Astrocyte (in vitro differentiated cells and primary cell): ENCODE measurements at regions not wholly inside any gene's neighbourhood (a gene's known extent, or its start where the extent isn't known, plus 50 kb on each side); places are given as distances from the start of the nearest gene placed in this dataset.

ENCODE experiments used
- EZH2 ChIP-seq: IDR thresholded peaks from 2 replicates; pipeline ENCODE4 v1.6.1; 2012; ENCODE audit warnings: mild to moderate bottlenecking, low read length, inconsistent platforms; ENCODE audit not compliant: insufficient read depth
- TF ChIP-seq, protein P1 (sequence below): IDR thresholded peaks from 2 replicates; pipeline ENCODE4 v1.5.1; 2011; ENCODE audit warnings: low read depth, mild to moderate bottlenecking, inconsistent platforms, low read length, moderate library complexity; ENCODE audit not compliant: insufficient read depth

DNA sequence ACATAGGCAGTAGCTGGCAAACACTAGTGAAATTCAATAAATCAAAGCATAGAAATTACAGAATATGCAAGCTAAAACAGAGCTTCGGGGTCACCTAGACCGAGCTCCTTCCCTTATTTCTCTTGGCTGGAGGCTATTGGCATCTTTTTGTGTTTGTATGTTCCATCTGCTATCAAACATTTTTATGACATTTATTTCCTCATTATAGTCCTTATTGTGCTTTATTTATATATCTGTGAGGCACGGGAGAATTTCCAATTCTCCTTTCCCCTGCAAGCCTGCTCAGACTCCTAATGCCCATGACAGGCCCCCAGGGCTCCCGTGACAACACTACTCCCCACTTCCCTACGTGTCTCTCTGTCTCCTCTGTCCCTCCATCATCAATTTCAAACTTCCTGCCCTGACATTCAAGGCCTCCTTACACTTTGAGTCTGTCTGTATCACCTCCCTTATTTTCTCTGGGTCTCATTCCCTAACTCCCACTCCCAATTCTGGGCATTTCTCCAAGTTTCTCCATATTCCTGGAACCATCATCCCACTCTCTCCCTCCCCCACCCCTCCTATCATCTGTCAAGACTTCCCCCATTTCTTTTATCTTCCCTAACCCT, 316.9 kb downstream of the OSR1 start:
- no peak for TF ChIP-seq EZH2
- TF ChIP-seq, protein P1, sequence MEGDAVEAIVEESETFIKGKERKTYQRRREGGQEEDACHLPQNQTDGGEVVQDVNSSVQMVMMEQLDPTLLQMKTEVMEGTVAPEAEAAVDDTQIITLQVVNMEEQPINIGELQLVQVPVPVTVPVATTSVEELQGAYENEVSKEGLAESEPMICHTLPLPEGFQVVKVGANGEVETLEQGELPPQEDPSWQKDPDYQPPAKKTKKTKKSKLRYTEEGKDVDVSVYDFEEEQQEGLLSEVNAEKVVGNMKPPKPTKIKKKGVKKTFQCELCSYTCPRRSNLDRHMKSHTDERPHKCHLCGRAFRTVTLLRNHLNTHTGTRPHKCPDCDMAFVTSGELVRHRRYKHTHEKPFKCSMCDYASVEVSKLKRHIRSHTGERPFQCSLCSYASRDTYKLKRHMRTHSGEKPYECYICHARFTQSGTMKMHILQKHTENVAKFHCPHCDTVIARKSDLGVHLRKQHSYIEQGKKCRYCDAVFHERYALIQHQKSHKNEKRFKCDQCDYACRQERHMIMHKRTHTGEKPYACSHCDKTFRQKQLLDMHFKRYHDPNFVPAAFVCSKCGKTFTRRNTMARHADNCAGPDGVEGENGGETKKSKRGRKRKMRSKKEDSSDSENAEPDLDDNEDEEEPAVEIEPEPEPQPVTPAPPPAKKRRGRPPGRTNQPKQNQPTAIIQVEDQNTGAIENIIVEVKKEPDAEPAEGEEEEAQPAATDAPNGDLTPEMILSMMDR: no peak
